Suprapubic skin (tissue), 3 donors: ENCODE measurements at regions not wholly inside any gene's neighbourhood (a gene's known extent, or its start where the extent isn't known, plus 50 kb on each side); places are given as distances from the start of the nearest gene placed in this dataset.

Experiments
- CTCF ChIP-seq, 2 donors: fragments of 200-600 bp in 1 of 2; fragments of 450-650 bp in 1 of 2; sonication (generic) in 1 of 2; IDR thresholded peaks; one replicate each; pipeline ENCODE4 v1.5.1; 2016 to 2019; ENCODE audit warnings: antibody characterized with exemption in 2 of 2, mild to moderate bottlenecking in 1 of 2, moderate library complexity in 1 of 2
- POLR2A ChIP-seq, 2 donors: fragments of 450-650 bp; IDR thresholded peaks; one replicate each; pipeline ENCODE4 v1.6.1; 2017; ENCODE audit warnings: antibody characterized with exemption in 2 of 2, mild to moderate bottlenecking in 2 of 2, moderate library complexity in 2 of 2

GRCh38 chr5:15168358-15168757 is 296.8 kb upstream of the ANKH start:
- TF ChIP-seq CTCF (IDR thresholded peaks at IDR 0.05) (no peak), POLR2A (IDR thresholded peaks at IDR 0.05) (no peak)
